ENCODE measurements at regions not wholly inside any gene's neighbourhood (a gene's known extent, or its start where the extent isn't known, plus 50 kb on each side); places are given as distances from the start of the nearest gene placed in this dataset.

GRCh38 chr16:50956637-50957036, 194.4 kb downstream of the SALL1 start:
- no peak for DNase-seq (ENCODE audit: low spot score)

GRCh38 chr16:50955311-50955710, 195.8 kb downstream of the SALL1 start:
- no peak for DNase-seq (ENCODE audit: low spot score)

GRCh38 chr16:50954469-50954868, 196.6 kb downstream of the SALL1 start:
- no peak for DNase-seq (ENCODE audit: low spot score)

- DNase-seq (ENCODE audit: low spot score): no peak
Measured at GRCh38 chr16:50953290-50953689, 197.8 kb downstream of the SALL1 start.

GRCh38 chr16:50950955-50951354, 200.1 kb downstream of the SALL1 start:
- no peak for DNase-seq (ENCODE audit: low spot score)

- no peak for DNase-seq (ENCODE audit: low spot score)
Measured at GRCh38 chr16:50948268-50948930, 202.7 kb downstream of the SALL1 start.

GRCh38 chr16:50947826-50948225, 203.2 kb downstream of the SALL1 start:
- DNase-seq (ENCODE audit: low spot score): no peak

- no peak for DNase-seq (ENCODE audit: low spot score)
Measured at GRCh38 chr16:50946606-50947005, 204.5 kb downstream of the SALL1 start.

GRCh38 chr16:50946098-50946497, 204.2 kb downstream of the CYLD start:
- no peak for DNase-seq (ENCODE audit: low spot score)

- DNase-seq (ENCODE audit: low spot score): no peak
Measured at GRCh38 chr16:50945171-50945570, 203.3 kb downstream of the CYLD start.

- no peak for DNase-seq (ENCODE audit: low spot score)
Measured at GRCh38 chr16:50944436-50944835, 202.6 kb downstream of the CYLD start.

- DNase-seq (ENCODE audit: low spot score): no peak
Measured at GRCh38 chr16:50944033-50944432, 202.1 kb downstream of the CYLD start.

GRCh38 chr16:50942143-50942542, 200.3 kb downstream of the CYLD start:
- DNase-seq (ENCODE audit: low spot score): no peak

- DNase-seq (ENCODE audit: low spot score): no peak
Measured at GRCh38 chr16:50941681-50942080, 199.8 kb downstream of the CYLD start.

- peak; percentile 19 for DNase-seq (ENCODE audit: low spot score)
Measured at GRCh38 chr16:50940275-50940854, 198.5 kb downstream of the CYLD start.

GRCh38 chr16:50939356-50939755, 197.5 kb downstream of the CYLD start:
- DNase-seq (ENCODE audit: low spot score): no peak

- DNase-seq (ENCODE audit: low spot score): no peak
Measured at GRCh38 chr16:50938932-50939331, 197.0 kb downstream of the CYLD start.

GRCh38 chr16:50933262-50933661, 191.4 kb downstream of the CYLD start:
- no peak for DNase-seq (ENCODE audit: low spot score)

- DNase-seq (ENCODE audit: low spot score): no peak
Measured at GRCh38 chr16:50932348-50932935, 190.6 kb downstream of the CYLD start.

- DNase-seq (ENCODE audit: low spot score): no peak
Measured at GRCh38 chr16:50928065-50928464, 186.2 kb downstream of the CYLD start.

GRCh38 chr16:50925758-50926357, 184.0 kb downstream of the CYLD start:
- peak; percentile 18 for DNase-seq (ENCODE audit: low spot score)

- DNase-seq (ENCODE audit: low spot score): no peak
Measured at GRCh38 chr16:50924759-50925545, 183.1 kb downstream of the CYLD start.

Data from mucosa of gallbladder (tissue), 1 donor.